Endothelial cell of umbilical vein (primary cell): ENCODE measurements at regions not wholly inside any gene's neighbourhood (a gene's known extent, or its start where the extent isn't known, plus 50 kb on each side); places are given as distances from the start of the nearest gene placed in this dataset.

Source experiments
- BruUV-seq: library from RNA; stranded (reverse); fragments of 400-500 nt; replicated peaks from 2 replicates; lab custom pipeline; 2021; lab: Mats Ljungman, UMichigan
- CTCF ChIA-PET: fragments of 300-600, 350-600 bp; sonication (Branson Sonifier 250); formaldehyde crosslinking; loops from one replicate; lab custom pipeline; 2021; ENCODE audit warnings: antibody characterized with exemption, inconsistent platforms; lab: Charles Lee
- POLR2A ChIA-PET: fragments of 300-600, 350-600 bp; sonication (Branson Sonifier 250); formaldehyde crosslinking; loops from one replicate; lab custom pipeline; 2021; ENCODE audit warnings: antibody characterized with exemption, inconsistent platforms; lab: Charles Lee
- DNase-seq: peaks from one replicate; pipeline ENCODE4 v3.0.0-alpha.2; 2011; ENCODE audit warnings: low read depth, low spot score
- FAIRE-seq: peaks from 2 replicates; lab custom pipeline; 2011; peaks lifted over from hg19 to GRCh38; lab: Jason Lieb, UNC
- H2AFZ ChIP-seq: 2 replicates; pipeline ENCODE4 v1.6.0; 2012; ENCODE audit warnings: low read depth, low read length, control low read depth, inconsistent platforms
- H3K27ac ChIP-seq: 2 replicates; pipeline ENCODE4 v1.5.1; 2011; ENCODE audit warnings: low read depth, mild to moderate bottlenecking, control low read depth, low read length, moderate library complexity; ENCODE audit not compliant: insufficient read depth
- H3K27me3 ChIP-seq, 2 experiments: 2 replicates each; pipeline versions ENCODE4 v1.6.0 to v1.6.1; 2011; ENCODE audit warnings: low read length in 2 of 2, mixed read lengths in 1 of 2; ENCODE audit not compliant: control insufficient read depth in 2 of 2, insufficient read depth in 2 of 2
- H3K36me3 ChIP-seq, 2 experiments: 2 replicates in 1 of 2; 3 replicates in 1 of 2; pipeline ENCODE4 v1.5.1; 2011; ENCODE audit warnings: low read length in 2 of 2, mild to moderate bottlenecking in 1 of 2, moderate library complexity in 1 of 2; ENCODE audit not compliant: control insufficient read depth in 2 of 2, insufficient read depth in 2 of 2; ENCODE audit errors: extremely low read depth in 1 of 2
- H3K4me1 ChIP-seq: 3 replicates; pipeline ENCODE4 v1.5.1; 2011; ENCODE audit warnings: mild to moderate bottlenecking, low read length; ENCODE audit not compliant: control insufficient read depth, insufficient read depth; ENCODE audit errors: extremely low read depth
- H3K4me2 ChIP-seq: 2 replicates; pipeline ENCODE4 v1.6.1; 2011; ENCODE audit warnings: low read length, control low read depth, mixed read lengths; ENCODE audit not compliant: insufficient read depth
- H3K4me3 ChIP-seq, 3 experiments: fragments of 200-600 bp in 1 of 3; sonication (generic), shearing (Covaris generic) in 1 of 3; replicated peaks in 1 of 3; 2 replicates each; pipeline ENCODE4 v1.5.1; 2011 to 2016; ENCODE audit warnings: control low read depth in 3 of 3, low read length in 3 of 3, mild to moderate bottlenecking in 2 of 3, inconsistent platforms in 1 of 3, low read depth in 1 of 3, moderate library complexity in 1 of 3; ENCODE audit not compliant: insufficient read depth in 1 of 3
- H3K79me2 ChIP-seq: 2 replicates; pipeline ENCODE4 v1.6.0; 2012; ENCODE audit warnings: low read length, inconsistent platforms; ENCODE audit not compliant: control insufficient read depth, insufficient read depth
- H3K9ac ChIP-seq: replicated peaks from 2 replicates; pipeline ENCODE3; 2011; ENCODE audit warnings: low read length, control low read depth; ENCODE audit not compliant: insufficient read depth; ENCODE audit errors: extremely low read depth
- H3K9me1 ChIP-seq: replicated peaks from 3 replicates; pipeline ENCODE4 v1.6.0; 2011; ENCODE audit warnings: mild to moderate bottlenecking, low read length; ENCODE audit not compliant: control insufficient read depth, insufficient read depth; ENCODE audit errors: extremely low read depth
- H3K9me3 ChIP-seq: replicated peaks from 2 replicates; pipeline ENCODE4 v1.5.1; 2012; ENCODE audit warnings: low read length, inconsistent platforms; ENCODE audit not compliant: control insufficient read depth, insufficient read depth
- H4K20me1 ChIP-seq: replicated peaks from 2 replicates; pipeline ENCODE3; 2011; ENCODE audit warnings: mild to moderate bottlenecking, low read length; ENCODE audit not compliant: control insufficient read depth, insufficient read depth; ENCODE audit errors: extremely low read depth
- EZH2 ChIP-seq: IDR thresholded peaks from 2 replicates; pipeline ENCODE4 v1.6.1; 2012; ENCODE audit warnings: borderline replicate concordance, low read depth, mild to moderate bottlenecking, moderate library complexity, low read length, inconsistent platforms; ENCODE audit not compliant: severe bottlenecking
- FOS ChIP-seq: IDR thresholded peaks from 2 replicates; pipeline ENCODE4 v1.6.1; 2011; ENCODE audit warnings: mild to moderate bottlenecking, low read length, moderate library complexity, borderline replicate concordance; ENCODE audit not compliant: insufficient read depth
- GATA2 ChIP-seq: IDR thresholded peaks from 2 replicates; pipeline ENCODE4 v1.7.0; 2011; ENCODE audit warnings: low read depth, mild to moderate bottlenecking, moderate library complexity, mixed read lengths, low read length; ENCODE audit not compliant: insufficient read length, insufficient read depth
- JUN ChIP-seq: IDR thresholded peaks from 2 replicates; pipeline ENCODE4 v1.6.1; 2011; ENCODE audit warnings: borderline replicate concordance, low read depth; ENCODE audit not compliant: insufficient read length, insufficient read depth
- MYC ChIP-seq: IDR thresholded peaks from one replicate; pipeline ENCODE4 v1.6.1; 2011; ENCODE audit warnings: mild to moderate bottlenecking, low read depth, low read length
- POLR2A ChIP-seq: IDR thresholded peaks from 2 replicates; pipeline ENCODE4 v1.6.1; 2012; ENCODE audit warnings: low read depth, mild to moderate bottlenecking, control low read depth, low read length
- POLR2AphosphoS5 ChIP-seq: IDR thresholded peaks from 2 replicates; pipeline ENCODE4 v1.6.1; 2012; ENCODE audit warnings: low read depth, mild to moderate bottlenecking, control low read depth, low read length, moderate library complexity; ENCODE audit not compliant: insufficient read depth
- dilution Hi-C: fragments of 300-500 bp; cut with MboI; formaldehyde crosslinking; loops from one replicate; pipeline ENCODE4 v1.15.0; 2019; ENCODE audit warnings: low sequenced_read_pairs; ENCODE audit not compliant: extremely low pct_ligation_motif_present
- intact Hi-C: fragments of 100-400 bp; cut with micrococcal nuclease; formaldehyde crosslinking; loops from one replicate; pipeline ENCODE4 v1.10.0; 2022
- TF ChIP-seq, protein P1 (sequence below), 2 donors: IDR thresholded peaks; 1 replicate in 1 of 2; 2 replicates in 1 of 2; pipeline ENCODE4 v1.5.1; 2011; ENCODE audit warnings: low read length in 2 of 2, mild to moderate bottlenecking in 2 of 2, moderate library complexity in 2 of 2, control low read depth in 1 of 2, inconsistent platforms in 1 of 2, low read depth in 1 of 2; ENCODE audit not compliant: insufficient read depth in 1 of 2; ENCODE audit errors: extremely low read depth in 1 of 2
- TF ChIP-seq, protein P2 (sequence below): IDR thresholded peaks from 2 replicates; pipeline ENCODE4 v1.6.1; 2011; ENCODE audit not compliant: insufficient read depth, insufficient read length

DNA sequence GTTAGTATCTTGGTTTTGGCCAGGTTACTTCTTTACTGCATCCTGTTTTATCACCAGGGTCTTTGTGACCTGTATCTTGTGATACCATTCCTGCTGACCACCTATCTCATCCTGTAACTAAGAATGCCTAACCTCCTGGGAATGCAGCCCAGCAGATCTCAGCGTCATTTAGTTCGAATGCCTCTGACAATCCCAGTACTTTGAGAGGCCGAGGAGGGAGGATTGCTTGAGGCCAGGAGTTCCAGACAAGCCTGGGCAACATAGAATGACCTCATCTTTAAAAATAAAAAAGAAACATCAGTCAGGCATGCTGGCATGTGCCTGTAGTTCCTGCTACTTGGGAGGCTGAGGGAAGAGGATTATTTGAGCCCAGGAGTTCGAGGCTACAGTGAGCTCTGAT lies 206.5 kb downstream of the SUDS3 start:
- Histone ChIP-seq H2AFZ (no peak overlapping the region), H3K9me1 (no peaks in the 10 kb centered on the region), H3K4me3 (no peak overlapping the region), H3K27ac (no peak overlapping the region), H3K79me2 (no peaks in the 10 kb centered on the region), H3K9ac (no peak overlapping the region), H3K4me2 (no peak overlapping the region), H4K20me1 (no peaks in the 10 kb centered on the region), H3K27me3 (no peaks in the 10 kb centered on the region), H3K36me3 (no peaks in the 10 kb centered on the region), H3K9me3 (peaks cover 2% of the 10 kb centered on the region), H3K4me1 (no peaks in the 10 kb centered on the region)
- dilution Hi-C loops = no loop called here
- FAIRE-seq (no peak), DNase-seq (no peak)
- ChIA-PET POLR2A (no interaction called here), CTCF (no interaction called here)
- intact Hi-C loops = no loop called here
- BruUV-seq = no TSS peak
- TF ChIP-seq POLR2AphosphoS5 (no peak), EZH2 (no peak), JUN (no peak), MYC (no peak), GATA2 (no peak)

DNA sequence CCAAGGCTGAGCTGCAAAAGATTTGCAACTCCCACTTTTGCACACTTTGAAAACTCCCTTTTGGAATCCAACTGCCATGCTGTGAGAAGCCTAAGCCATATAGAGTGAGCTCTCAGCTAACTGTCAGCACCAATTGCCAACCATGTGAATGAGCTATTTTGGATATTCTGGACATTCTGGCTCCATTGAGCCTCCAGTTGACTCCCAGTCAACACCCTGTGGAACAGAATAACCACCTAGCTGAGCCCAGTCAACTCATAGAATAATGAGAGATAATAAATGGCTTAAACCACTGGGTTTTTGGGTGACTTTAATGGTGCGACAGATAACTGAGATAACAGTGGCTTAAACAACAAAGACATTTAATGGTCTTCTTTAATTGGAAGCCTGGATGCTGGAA lies 210.1 kb downstream of the SUDS3 start:
- Histone ChIP-seq H3K9me1 (no peaks in the 10 kb centered on the region), H3K27ac (no peak overlapping the region), H3K4me1 (no peaks in the 10 kb centered on the region), H3K9ac (no peak overlapping the region), H3K4me2 (no peak overlapping the region), H3K79me2 (no peaks in the 10 kb centered on the region), H3K36me3 (no peaks in the 10 kb centered on the region), H2AFZ (no peak overlapping the region), H4K20me1 (no peaks in the 10 kb centered on the region), H3K27me3 (no peaks in the 10 kb centered on the region), H3K9me3 (peaks cover 2% of the 10 kb centered on the region), H3K4me3 (no peak overlapping the region)
- dilution Hi-C loops = no loop called here
- no peak for TF ChIP-seq MYC
- TF ChIP-seq JUN = no peak
- TF ChIP-seq, protein P1, sequence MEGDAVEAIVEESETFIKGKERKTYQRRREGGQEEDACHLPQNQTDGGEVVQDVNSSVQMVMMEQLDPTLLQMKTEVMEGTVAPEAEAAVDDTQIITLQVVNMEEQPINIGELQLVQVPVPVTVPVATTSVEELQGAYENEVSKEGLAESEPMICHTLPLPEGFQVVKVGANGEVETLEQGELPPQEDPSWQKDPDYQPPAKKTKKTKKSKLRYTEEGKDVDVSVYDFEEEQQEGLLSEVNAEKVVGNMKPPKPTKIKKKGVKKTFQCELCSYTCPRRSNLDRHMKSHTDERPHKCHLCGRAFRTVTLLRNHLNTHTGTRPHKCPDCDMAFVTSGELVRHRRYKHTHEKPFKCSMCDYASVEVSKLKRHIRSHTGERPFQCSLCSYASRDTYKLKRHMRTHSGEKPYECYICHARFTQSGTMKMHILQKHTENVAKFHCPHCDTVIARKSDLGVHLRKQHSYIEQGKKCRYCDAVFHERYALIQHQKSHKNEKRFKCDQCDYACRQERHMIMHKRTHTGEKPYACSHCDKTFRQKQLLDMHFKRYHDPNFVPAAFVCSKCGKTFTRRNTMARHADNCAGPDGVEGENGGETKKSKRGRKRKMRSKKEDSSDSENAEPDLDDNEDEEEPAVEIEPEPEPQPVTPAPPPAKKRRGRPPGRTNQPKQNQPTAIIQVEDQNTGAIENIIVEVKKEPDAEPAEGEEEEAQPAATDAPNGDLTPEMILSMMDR (IDR thresholded peaks at IDR 0.05; ENCODE audit: extremely low read depth in 1 of 2, insufficient read depth in 1 of 2, low read depth in 1 of 2, low read length in 2 of 2) = no peak
- TF ChIP-seq POLR2AphosphoS5 = no peak
- no peak for TF ChIP-seq FOS
- no peak for TF ChIP-seq GATA2
- TF ChIP-seq, protein P2, sequence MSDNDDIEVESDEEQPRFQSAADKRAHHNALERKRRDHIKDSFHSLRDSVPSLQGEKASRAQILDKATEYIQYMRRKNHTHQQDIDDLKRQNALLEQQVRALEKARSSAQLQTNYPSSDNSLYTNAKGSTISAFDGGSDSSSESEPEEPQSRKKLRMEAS = no peak
- no peak for TF ChIP-seq POLR2A
- no peak for TF ChIP-seq EZH2
- ChIA-PET POLR2A (no interaction called here), CTCF (no interaction called here)
- no TSS peak for BruUV-seq
- DNase-seq (no peak), FAIRE-seq (no peak)
- intact Hi-C loops = no loop called here
